ACHN (cell line): ENCODE measurements at regions not wholly inside any gene's neighbourhood (a gene's known extent, or its start where the extent isn't known, plus 50 kb on each side); places are given as distances from the start of the nearest gene placed in this dataset.
"Not testable (repeated sequence)": the region's sequence is repeated elsewhere in the genome, so short reads cannot be mapped to it uniquely, and the experiment has no call there.

Experiments
- DNase-seq: peaks from one replicate; pipeline ENCODE4 v3.0.0-alpha.2; 2015
- in situ Hi-C: cut with HindIII; loops from 2 replicates; pipeline ENCODE4 v1.10.0; 2017; ENCODE audit warnings: low sequenced_read_pairs, low pct_ligation_motif_present, low pct_unique_long_range_greater_than_20kb

- no peak for DNase-seq
- in situ Hi-C loops = no loop called here
These were observed 85.5 kb upstream of the DTNBP1 start for GRCh38 chr6:15748341-15748740.

- DNase-seq = no peak
- in situ Hi-C loops = no loop called here
These were observed 84.6 kb upstream of the DTNBP1 start for GRCh38 chr6:15747354-15747883.

GRCh38 chr6:15745781-15746180, 83.0 kb upstream of the DTNBP1 start:
- DNase-seq = no peak
- in situ Hi-C loops = no loop called here

- DNase-seq = no peak
- in situ Hi-C loops = no loop called here
These were observed 82.1 kb upstream of the DTNBP1 start for GRCh38 chr6:15744818-15745402.

GRCh38 chr6:15742013-15742412, 79.2 kb upstream of the DTNBP1 start:
- in situ Hi-C loops, DNase-seq: not testable (repeated sequence)

- in situ Hi-C loops = no loop called here
These were observed 78.6 kb upstream of the DTNBP1 start for GRCh38 chr6:15741405-15741804.

GRCh38 chr6:15739867-15740266, 77.0 kb upstream of the DTNBP1 start:
- in situ Hi-C loops = no loop called here
- DNase-seq = no peak

More at GRCh38 chr6:15741405-15741804, 78.6 kb upstream of the DTNBP1 start:
- DNase-seq = no peak

- DNase-seq = no peak
- in situ Hi-C loops = no loop called here
These were observed 76.5 kb upstream of the DTNBP1 start for GRCh38 chr6:15739353-15739752.

GRCh38 chr6:15738195-15738594, 75.4 kb upstream of the DTNBP1 start:
- in situ Hi-C loops, DNase-seq: not testable (repeated sequence)

- in situ Hi-C loops = no loop called here
- no peak for DNase-seq
These were observed 73.5 kb upstream of the DTNBP1 start for GRCh38 chr6:15736297-15736696.

GRCh38 chr6:15735567-15736265, 72.9 kb upstream of the DTNBP1 start:
- in situ Hi-C loops = no loop called here

GRCh38 chr6:15734118-15734897, 71.5 kb upstream of the DTNBP1 start:
- in situ Hi-C loops = no loop called here
- DNase-seq = no peak

More at GRCh38 chr6:15735567-15736265, 72.9 kb upstream of the DTNBP1 start:
- no peak for DNase-seq

- in situ Hi-C loops = no loop called here
- DNase-seq = no peak
These were observed 68.1 kb upstream of the DTNBP1 start for GRCh38 chr6:15730922-15731321.

- in situ Hi-C loops = no loop called here
- no peak for DNase-seq
These were observed 67.6 kb upstream of the DTNBP1 start for GRCh38 chr6:15730442-15730841.

GRCh38 chr6:15722731-15723130, 59.9 kb upstream of the DTNBP1 start:
- in situ Hi-C loops = no loop called here

GRCh38 chr6:15716889-15717288, 54.1 kb upstream of the DTNBP1 start:
- in situ Hi-C loops = no loop called here
- DNase-seq = no peak

More at GRCh38 chr6:15722731-15723130, 59.9 kb upstream of the DTNBP1 start:
- DNase-seq = no peak

- no peak for DNase-seq
- in situ Hi-C loops = no loop called here
These were observed 53.0 kb upstream of the DTNBP1 start for GRCh38 chr6:15715851-15716250.

- DNase-seq = no peak
- in situ Hi-C loops = no loop called here
These were observed 52.2 kb upstream of the DTNBP1 start for GRCh38 chr6:15715060-15715459.

GRCh38 chr6:15714658-15715057, 51.8 kb upstream of the DTNBP1 start:
- in situ Hi-C loops = no loop called here
- DNase-seq = no peak
